ENCODE measurements at regions not wholly inside any gene's neighbourhood (a gene's known extent, or its start where the extent isn't known, plus 50 kb on each side); places are given as distances from the start of the nearest gene placed in this dataset.

DNA sequence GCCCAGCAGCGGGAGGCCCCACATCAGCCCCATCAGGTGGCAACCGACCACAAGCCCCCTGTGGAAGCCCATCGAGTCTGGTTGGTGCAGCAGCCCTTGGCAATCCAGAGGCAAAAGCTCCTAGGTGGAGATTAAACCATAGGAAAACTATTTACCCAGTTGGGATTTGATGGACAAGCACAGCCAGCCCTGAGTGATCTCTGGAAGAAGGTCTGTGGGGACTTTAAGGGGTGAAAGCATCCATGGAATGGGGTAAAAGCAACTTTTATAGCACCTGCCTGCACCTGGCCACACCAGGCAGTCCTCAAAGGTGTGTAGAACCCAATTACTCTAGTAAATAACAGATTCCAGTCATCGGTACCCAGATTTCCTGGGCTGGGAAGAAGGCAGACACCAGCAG is 206.3 kb downstream of the IGSF11 start:
- no peak for ATAC-seq
- no peaks in the 10 kb centered on the region for H3K36me3 ChIP-seq
- no peaks in the 10 kb centered on the region for H3K4me1 ChIP-seq
- H3K27ac ChIP-seq: no peak overlapping the region
- WGBS (ENCODE audit: insufficient coverage, low coverage, low lambda C conversion rate, missing lambda C conversion rate): 67% methylated on average over 1 of the region's 4 CpGs
- intact Hi-C loops (cut with DNase I): no loop called here
- TF ChIP-seq POLR2A (IDR thresholded peaks at IDR 0.05): no peak
- TF ChIP-seq, protein P1, sequence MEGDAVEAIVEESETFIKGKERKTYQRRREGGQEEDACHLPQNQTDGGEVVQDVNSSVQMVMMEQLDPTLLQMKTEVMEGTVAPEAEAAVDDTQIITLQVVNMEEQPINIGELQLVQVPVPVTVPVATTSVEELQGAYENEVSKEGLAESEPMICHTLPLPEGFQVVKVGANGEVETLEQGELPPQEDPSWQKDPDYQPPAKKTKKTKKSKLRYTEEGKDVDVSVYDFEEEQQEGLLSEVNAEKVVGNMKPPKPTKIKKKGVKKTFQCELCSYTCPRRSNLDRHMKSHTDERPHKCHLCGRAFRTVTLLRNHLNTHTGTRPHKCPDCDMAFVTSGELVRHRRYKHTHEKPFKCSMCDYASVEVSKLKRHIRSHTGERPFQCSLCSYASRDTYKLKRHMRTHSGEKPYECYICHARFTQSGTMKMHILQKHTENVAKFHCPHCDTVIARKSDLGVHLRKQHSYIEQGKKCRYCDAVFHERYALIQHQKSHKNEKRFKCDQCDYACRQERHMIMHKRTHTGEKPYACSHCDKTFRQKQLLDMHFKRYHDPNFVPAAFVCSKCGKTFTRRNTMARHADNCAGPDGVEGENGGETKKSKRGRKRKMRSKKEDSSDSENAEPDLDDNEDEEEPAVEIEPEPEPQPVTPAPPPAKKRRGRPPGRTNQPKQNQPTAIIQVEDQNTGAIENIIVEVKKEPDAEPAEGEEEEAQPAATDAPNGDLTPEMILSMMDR (IDR thresholded peaks at IDR 0.05): no peak
- no peaks in the 10 kb centered on the region for H3K9me3 ChIP-seq
- no peak for DNase-seq
- no peaks in the 10 kb centered on the region for H3K27me3 ChIP-seq
- H3K4me3 ChIP-seq: no peak overlapping the region

DNA sequence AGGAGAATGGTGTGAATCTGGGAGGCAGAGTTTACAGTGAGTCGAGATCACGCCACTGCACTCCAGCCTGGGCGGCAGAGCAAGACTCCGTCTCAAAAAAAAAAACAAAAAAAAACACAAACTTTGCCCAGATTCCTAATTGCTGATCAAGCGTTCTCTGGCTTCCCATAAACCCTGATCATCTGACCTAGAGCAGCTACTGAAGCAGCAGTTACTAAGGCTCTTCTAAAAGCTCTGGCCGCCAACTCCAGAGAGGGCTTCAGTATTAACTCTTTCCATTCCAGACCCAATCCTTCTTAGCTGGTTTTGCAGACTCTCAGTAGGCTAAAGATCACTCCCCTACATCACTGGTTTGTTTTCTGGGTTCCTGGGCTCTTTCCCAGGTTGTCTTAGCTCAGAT is 201.6 kb downstream of the IGSF11 start:
- WGBS (ENCODE audit: insufficient coverage, low coverage, low lambda C conversion rate, missing lambda C conversion rate): 10% methylated on average over 6 of the region's 6 CpGs
- TF ChIP-seq, protein P1 (IDR thresholded peaks at IDR 0.05): no peak
- TF ChIP-seq POLR2A (IDR thresholded peaks at IDR 0.05): no peak
- no peak overlapping the region for H3K4me3 ChIP-seq
- intact Hi-C loops (cut with DNase I): no loop called here
- DNase-seq (no peak), ATAC-seq (peak in 2 of 4 donors; percentile 45 to 58)
- H3K4me1 ChIP-seq: no peaks in the 10 kb centered on the region
- H3K27ac ChIP-seq: no peak overlapping the region
- no peaks in the 10 kb centered on the region for H3K36me3 ChIP-seq
- no peaks in the 10 kb centered on the region for H3K27me3 ChIP-seq
- H3K9me3 ChIP-seq: no peaks in the 10 kb centered on the region

DNA sequence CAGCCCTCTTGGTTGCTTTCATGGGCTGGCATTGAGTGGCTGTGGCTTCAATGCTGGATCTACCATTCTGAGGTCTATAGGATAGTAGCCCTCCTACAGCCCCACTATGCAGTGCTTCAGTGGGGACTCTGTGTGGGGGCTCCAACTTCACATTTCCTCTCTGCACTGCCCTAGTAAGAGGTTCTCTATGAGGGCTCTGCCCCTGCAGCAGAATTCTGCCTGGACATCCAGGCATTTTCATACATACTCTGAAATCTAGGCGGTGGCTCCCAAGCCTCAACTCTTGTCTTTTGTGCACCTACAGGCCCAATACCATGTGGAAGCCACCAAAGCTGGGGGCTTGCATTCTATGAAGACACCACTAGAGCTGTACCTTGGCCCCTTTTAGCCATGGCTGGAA is 195.8 kb downstream of the IGSF11 start:
- H3K27me3 ChIP-seq: no peaks in the 10 kb centered on the region
- no peaks in the 10 kb centered on the region for H3K36me3 ChIP-seq
- no peak for DNase-seq
- no peak for ATAC-seq
- H3K4me1 ChIP-seq: no peaks in the 10 kb centered on the region
- WGBS (ENCODE audit: insufficient coverage, low coverage, low lambda C conversion rate, missing lambda C conversion rate): no CpG with 5 or more reads among the region's 1 CpG
- no peak overlapping the region for H3K27ac ChIP-seq
- TF ChIP-seq, protein P1 (IDR thresholded peaks at IDR 0.05): no peak
- no peak for TF ChIP-seq POLR2A (IDR thresholded peaks at IDR 0.05)
- intact Hi-C loops (cut with DNase I): no loop called here
- no peaks in the 10 kb centered on the region for H3K9me3 ChIP-seq
- no peak overlapping the region for H3K4me3 ChIP-seq

DNA sequence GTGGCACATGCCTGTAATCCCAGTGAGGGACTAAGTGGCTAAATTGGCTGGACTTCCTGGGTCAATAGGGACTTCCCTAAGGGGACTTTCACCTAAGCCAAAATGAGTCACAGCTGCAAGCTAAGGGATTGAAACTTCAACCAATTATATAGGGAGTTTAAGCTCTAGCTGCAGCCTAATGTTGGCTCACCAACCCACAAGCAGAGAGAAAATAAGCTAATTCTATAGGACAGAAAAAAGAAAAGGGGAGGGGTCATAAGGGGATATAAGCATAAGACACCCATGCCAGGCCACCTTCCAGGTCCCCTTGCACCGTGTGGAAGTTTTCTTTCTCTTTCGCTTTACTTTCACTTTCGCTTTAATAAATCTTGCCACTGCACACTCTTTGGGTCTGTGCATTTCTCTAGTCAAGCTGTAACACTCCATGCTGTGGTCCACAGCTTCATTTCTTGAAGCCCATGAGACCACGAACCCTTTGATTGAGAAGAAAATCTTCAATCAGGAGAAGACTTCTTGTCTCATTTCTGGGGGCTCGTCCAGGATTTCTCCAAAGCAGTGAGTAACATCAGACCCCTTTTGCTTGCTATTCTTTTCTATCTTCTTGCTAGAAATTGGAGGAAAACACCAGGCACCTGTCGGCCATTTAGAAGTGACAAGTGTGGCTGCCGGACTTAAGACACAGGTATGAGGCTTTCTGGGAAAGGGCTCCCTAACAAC is 192.3 kb downstream of the IGSF11 start:
- TF ChIP-seq, protein P1 (IDR thresholded peaks at IDR 0.05): no peak
- TF ChIP-seq POLR2A (IDR thresholded peaks at IDR 0.05): no peak
- 66% methylated on average over 5 of the region's 7 CpGs for WGBS (ENCODE audit: insufficient coverage, low coverage, low lambda C conversion rate, missing lambda C conversion rate)
- Histone ChIP-seq H3K36me3 (no peaks in the 10 kb centered on the region), H3K9me3 (no peaks in the 10 kb centered on the region), H3K27me3 (no peaks in the 10 kb centered on the region), H3K4me3 (no peak overlapping the region), H3K27ac (peak overlapping the region in 1 of 3 donors; percentile 26), H3K4me1 (no peaks in the 10 kb centered on the region)
- DNase-seq (no peak), ATAC-seq (peak in 3 of 4 donors; percentile 38 to 90 (median 63))
- intact Hi-C loops (cut with DNase I): no loop called here

All from right lobe of liver (tissue), 6 donors.